H1 (cell line): ENCODE measurements at regions not wholly inside any gene's neighbourhood (a gene's known extent, or its start where the extent isn't known, plus 50 kb on each side); places are given as distances from the start of the nearest gene placed in this dataset.

ENCODE experiments used
- CTCF ChIA-PET: fragments of 300-600 bp; sonication (Branson Sonifier 250); formaldehyde crosslinking; loops from one replicate; lab custom pipeline; 2021; ENCODE audit not compliant: partially characterized antibody; lab: Charles Lee
- POLR2A ChIA-PET: fragments of 300-600 bp; sonication (Branson Sonifier 250); formaldehyde crosslinking; loops from one replicate; lab custom pipeline; 2021; ENCODE audit warnings: inconsistent platforms; ENCODE audit not compliant: partially characterized antibody; lab: Charles Lee
- DNase-seq, 2 experiments: peaks; one replicate each; pipeline versions ENCODE4 v3.0.0 to v3.0.0-alpha.2; 2010 to 2022; ENCODE audit warnings: low spot score in 2 of 2, low read depth in 1 of 2, mixed read lengths in 1 of 2
- FAIRE-seq: peaks from 2 replicates; lab custom pipeline; 2011; peaks lifted over from hg19 to GRCh38; lab: Jason Lieb, UNC
- H2AFZ ChIP-seq: 2 replicates; pipeline ENCODE4 v1.8.1; 2012; ENCODE audit warnings: low read length, inconsistent platforms
- H2AK5ac ChIP-seq: 2 replicates; pipeline ENCODE4 v1.6.1; 2013; ENCODE audit warnings: low read depth, low read length
- H2BK120ac ChIP-seq: replicated peaks from 2 replicates; pipeline ENCODE3; 2013; ENCODE audit warnings: low read depth, low read length, inconsistent platforms
- H2BK12ac ChIP-seq: 2 replicates; pipeline ENCODE4 v1.6.1; 2013; ENCODE audit warnings: low read depth, low read length
- H2BK15ac ChIP-seq: 2 replicates; pipeline ENCODE4 v1.6.1; 2013; ENCODE audit warnings: low read length
- H2BK20ac ChIP-seq: 2 replicates; pipeline ENCODE4 v1.6.1; 2013; ENCODE audit warnings: low read length
- H2BK5ac ChIP-seq: 2 replicates; pipeline ENCODE4 v1.6.1; 2013; ENCODE audit warnings: low read depth, low read length
- H3K14ac ChIP-seq: 2 replicates; pipeline ENCODE4 v1.6.1; 2013; ENCODE audit warnings: inconsistent platforms; ENCODE audit not compliant: insufficient read length
- H3K18ac ChIP-seq: 2 replicates; pipeline ENCODE4 v1.6.1; 2013; ENCODE audit warnings: low read length; ENCODE audit errors: extremely low read depth
- H3K23ac ChIP-seq: 2 replicates; pipeline ENCODE4 v1.6.1; 2013; ENCODE audit warnings: inconsistent platforms; ENCODE audit not compliant: insufficient read length
- H3K23me2 ChIP-seq: 2 replicates; pipeline ENCODE4 v1.6.1; 2013; ENCODE audit warnings: low read depth, low read length
- H3K27ac ChIP-seq: 2 replicates; pipeline ENCODE4 v1.6.1; 2011; ENCODE audit warnings: low read depth, low read length, inconsistent platforms
- H3K27me3 ChIP-seq, 4 experiments: replicated peaks in 1 of 4; 1 replicate in 1 of 4; 2 replicates in 3 of 4; pipeline versions ENCODE4 v1.6.1 to v1.8.1; 2011 to 2013; ENCODE audit warnings: low read length in 3 of 4, mild to moderate bottlenecking in 3 of 4, inconsistent platforms in 2 of 4, mixed read lengths in 2 of 4, moderate library complexity in 1 of 4; ENCODE audit not compliant: control insufficient read depth in 3 of 4, insufficient read depth in 3 of 4; ENCODE audit errors: extremely low read depth in 1 of 4
- H3K36me3 ChIP-seq, 4 experiments: 2 replicates each; pipeline versions ENCODE4 v1.6.1 to v1.8.1; 2011 to 2013; ENCODE audit warnings: mild to moderate bottlenecking in 4 of 4, low read length in 3 of 4, moderate library complexity in 2 of 4, control low read depth in 1 of 4, inconsistent platforms in 1 of 4; ENCODE audit not compliant: insufficient read depth in 4 of 4, control insufficient read depth in 2 of 4
- H3K4ac ChIP-seq: replicated peaks from 2 replicates; pipeline ENCODE3; 2013; ENCODE audit warnings: low read length, low read depth, mixed read lengths, inconsistent platforms; ENCODE audit not compliant: insufficient read length
- H3K4me1 ChIP-seq, 4 experiments: replicated peaks in 1 of 4; 1 replicate in 1 of 4; 2 replicates in 3 of 4; pipeline versions ENCODE4 v1.6.1 to v1.8.1; 2011 to 2013; ENCODE audit warnings: low read length in 3 of 4, inconsistent platforms in 2 of 4, mixed read lengths in 1 of 4; ENCODE audit not compliant: insufficient read depth in 4 of 4, control insufficient read depth in 3 of 4
- H3K4me2 ChIP-seq, 2 experiments: 2 replicates each; pipeline versions ENCODE4 v1.6.1 to v1.8.1; 2011 to 2013; ENCODE audit warnings: low read depth in 2 of 2, low read length in 2 of 2, control low read depth in 1 of 2, inconsistent platforms in 1 of 2, mild to moderate bottlenecking in 1 of 2; ENCODE audit not compliant: insufficient read depth in 1 of 2
- H3K4me3 ChIP-seq, 4 experiments: fragments of 200-600, 300-600 bp in 1 of 4; sonication (generic), shearing (Covaris generic), sonication (Bioruptor Twin) in 1 of 4; 2 replicates each; pipeline versions ENCODE4 v1.5.1 to v1.8.1; 2011 to 2016; ENCODE audit warnings: low read length in 4 of 4, low read depth in 3 of 4, control low read depth in 2 of 4, inconsistent platforms in 2 of 4, mild to moderate bottlenecking in 2 of 4, mixed read lengths in 1 of 4, moderate library complexity in 1 of 4; ENCODE audit not compliant: insufficient read depth in 2 of 4; ENCODE audit errors: extremely low read depth in 1 of 4
- H3K56ac ChIP-seq: replicated peaks from 2 replicates; pipeline ENCODE3; 2013; ENCODE audit warnings: low read depth, mild to moderate bottlenecking, mixed read lengths, low read length, inconsistent platforms; ENCODE audit not compliant: insufficient read length
- H3K79me1 ChIP-seq: 2 replicates; pipeline ENCODE4 v1.6.1; 2013; ENCODE audit warnings: low read depth, low read length, control low read depth
- H3K79me2 ChIP-seq, 2 experiments: 2 replicates each; pipeline versions ENCODE4 v1.6.1 to v1.8.1; 2012 to 2013; ENCODE audit warnings: low read length in 2 of 2, mild to moderate bottlenecking in 2 of 2, inconsistent platforms in 1 of 2; ENCODE audit not compliant: insufficient read depth in 2 of 2, control insufficient read depth in 1 of 2
- H3K9ac ChIP-seq, 4 experiments: replicated peaks in 1 of 4; 1 replicate in 1 of 4; 2 replicates in 3 of 4; pipeline versions ENCODE4 v1.6.1 to v1.8.1; 2011 to 2013; ENCODE audit warnings: low read depth in 3 of 4, low read length in 3 of 4, control low read depth in 2 of 4, mild to moderate bottlenecking in 2 of 4, moderate library complexity in 2 of 4, inconsistent platforms in 1 of 4; ENCODE audit errors: extremely low read depth in 1 of 4
- H3K9me3 ChIP-seq, 2 experiments: 2 replicates each; pipeline versions ENCODE4 v1.6.1 to v1.8.1; 2012 to 2013; ENCODE audit warnings: mild to moderate bottlenecking in 2 of 2, moderate library complexity in 2 of 2, control low read depth in 1 of 2, inconsistent platforms in 1 of 2, low read depth in 1 of 2, low read length in 1 of 2, mixed read lengths in 1 of 2; ENCODE audit not compliant: insufficient read depth in 2 of 2
- H4K20me1 ChIP-seq, 2 experiments: replicated peaks in 1 of 2; 2 replicates each; pipeline versions ENCODE3 to v1.8.1; 2011 to 2013; ENCODE audit warnings: inconsistent platforms in 2 of 2, low read length in 2 of 2, mild to moderate bottlenecking in 1 of 2; ENCODE audit not compliant: insufficient read depth in 2 of 2, control insufficient read depth in 1 of 2
- H4K5ac ChIP-seq: 2 replicates; pipeline ENCODE4 v1.6.1; 2013; ENCODE audit warnings: low read length, low read depth, mixed read lengths, inconsistent platforms; ENCODE audit not compliant: insufficient read length
- H4K8ac ChIP-seq: 2 replicates; pipeline ENCODE4 v1.8.0; 2013; ENCODE audit warnings: mild to moderate bottlenecking, moderate library complexity, low read length, inconsistent platforms; ENCODE audit not compliant: insufficient read depth; ENCODE audit errors: extremely low read depth
- H4K91ac ChIP-seq: replicated peaks from 2 replicates; pipeline ENCODE3; 2013; ENCODE audit warnings: low read length, mixed read lengths, inconsistent platforms; ENCODE audit not compliant: insufficient read length
- HDAC2 ChIP-seq, 2 experiments: fragments of 300-600 bp in 1 of 2; sonication (generic) in 1 of 2; IDR thresholded peaks; 2 replicates each; pipeline ENCODE4 v1.6.1; 2011 to 2012; ENCODE audit warnings: low read depth in 2 of 2, low read length in 2 of 2, mild to moderate bottlenecking in 2 of 2, moderate library complexity in 2 of 2, borderline replicate concordance in 1 of 2, inconsistent platforms in 1 of 2
- USF2 ChIP-seq: IDR thresholded peaks from 2 replicates; pipeline ENCODE4 v1.6.1; 2011; ENCODE audit warnings: low read length, improper control_type of control experiment
- WGBS, 2 experiments: shearing (Covaris generic) in 1 of 2; methylation state at CpG; one replicate each; pipeline versions ENCODE4 v1.1.6 to v1.1.7; 2013 to 2015; ENCODE audit warnings: low lambda C conversion rate in 2 of 2, mixed read lengths in 2 of 2, inconsistent platforms in 1 of 2, low coverage in 1 of 2, missing lambda C conversion rate in 1 of 2; ENCODE audit not compliant: insufficient replicate concordance in 2 of 2, insufficient coverage in 1 of 2, insufficient read length in 1 of 2; ENCODE audit errors: extremely low coverage in 1 of 2, missing lambda C conversion rate in 1 of 2; 5-methylcytosine and 5-hydroxymethylcytosine counted together

GRCh38 chr20:56996533-56996932 lies 269.9 kb downstream of the BMP7 start:
- Histone ChIP-seq H3K79me2 (no peaks in the 10 kb centered on the region), H4K8ac (no peak overlapping the region), H2AFZ (no peak overlapping the region), H3K18ac (no peak overlapping the region), H3K36me3 (no peaks in the 10 kb centered on the region), H2BK5ac (no peak overlapping the region), H3K23me2 (0 out of 2 replicates have a peak, but pooled peaks cover 1% of the 10 kb centered on the region), H3K27me3 (peaks cover 0 to 5% (median 0%) of the 10 kb centered on the region in 4 experiments; a peak in 2 of 7 replicates), H2BK20ac (no peak overlapping the region), H4K91ac (no peak overlapping the region), H2BK12ac (no peak overlapping the region), H3K14ac (no peak overlapping the region), H3K9ac (no peak overlapping the region), H3K23ac (no peak overlapping the region), H2BK120ac (no peak overlapping the region), H3K4me3 (no peak overlapping the region), H3K56ac (no peak overlapping the region), H2AK5ac (no peak overlapping the region), H3K79me1 (no peaks in the 10 kb centered on the region), H3K27ac (no peak overlapping the region), H2BK15ac (no peak overlapping the region), H3K4me2 (no peak overlapping the region), H4K20me1 (no peaks in the 10 kb centered on the region), H3K9me3 (peaks cover 9 to 13% of the 10 kb centered on the region in 2 experiments), H3K4me1 (no peaks in the 10 kb centered on the region), H4K5ac (no peak overlapping the region), H3K4ac (no peak overlapping the region)
- POLR2A ChIA-PET, result no interaction called here
- DNase-seq (no peak), FAIRE-seq (no peak)
- WGBS, 2 experiments, result 92% methylated on average over 2 of the region's 2 CpGs; no CpG with 5 or more reads in 1 of the 2 experiments
- CTCF ChIA-PET, result interaction anchor here (0.8 to 6.9 kb wide), 17 partner anchors 10 to 448 kb away, joined by 3 to 74 read pairs (median 8); no protein-coding TSS in a partner anchor
- 0 out of 4 replicates have a peak, but pooled peaks of 1 of the 2 experiments have one; percentile 44 for TF ChIP-seq HDAC2 (IDR thresholded peaks at IDR 0.05; ENCODE audit: borderline replicate concordance in 1 of 2, low read depth in 2 of 2, low read length in 2 of 2)
- TF ChIP-seq USF2, result no peak
